KMS-11 (cell line): ENCODE measurements at regions not wholly inside any gene's neighbourhood (a gene's known extent, or its start where the extent isn't known, plus 50 kb on each side); places are given as distances from the start of the nearest gene placed in this dataset.

ENCODE experiments used
- H2AFZ ChIP-seq: fragments of 200-600 bp; sonication (generic); 2 replicates; pipeline ENCODE4 v1.6.1; 2016; ENCODE audit warnings: antibody characterized with exemption, mixed run types, low read depth
- H3K27ac ChIP-seq: fragments of 200-600 bp; sonication (generic); 2 replicates; pipeline ENCODE4 v1.6.1; 2016; ENCODE audit warnings: mild to moderate bottlenecking, mixed run types
- H3K27me3 ChIP-seq: fragments of 200-600 bp; sonication (generic); 2 replicates; pipeline ENCODE4 v1.6.1; 2017; ENCODE audit warnings: mild to moderate bottlenecking, low read depth, mixed run types, moderate library complexity; ENCODE audit not compliant: insufficient read depth
- H3K36me3 ChIP-seq: fragments of 200-600 bp; sonication (generic); 2 replicates; pipeline ENCODE4 v1.6.1; 2017; ENCODE audit warnings: mild to moderate bottlenecking, mixed run types; ENCODE audit not compliant: insufficient read depth
- H3K4me1 ChIP-seq: fragments of 200-600 bp; sonication (generic); 2 replicates; pipeline ENCODE4 v1.6.1; 2016; ENCODE audit warnings: mild to moderate bottlenecking, low read depth, mixed run types; ENCODE audit not compliant: poor library complexity, severe bottlenecking
- H3K4me2 ChIP-seq: fragments of 200-600 bp; sonication (generic); 2 replicates; pipeline ENCODE4 v1.7.0; 2016; ENCODE audit warnings: mild to moderate bottlenecking, mixed run types
- H3K4me3 ChIP-seq: fragments of 200-600 bp; sonication (generic); IDR thresholded peaks from 2 replicates; pipeline ENCODE4 v1.6.1; 2017; ENCODE audit warnings: low read depth, low read length, mixed read lengths; ENCODE audit not compliant: insufficient read depth
- H3K79me2 ChIP-seq: fragments of 200-600 bp; sonication (generic); 2 replicates; pipeline ENCODE4 v1.6.1; 2016; ENCODE audit warnings: low read depth, mixed run types; ENCODE audit not compliant: insufficient read depth
- H3K9ac ChIP-seq: fragments of 200-600 bp; sonication (generic); 2 replicates; pipeline ENCODE4 v1.6.1; 2016; ENCODE audit warnings: mild to moderate bottlenecking, mixed run types
- H4K20me1 ChIP-seq: fragments of 200-600 bp; sonication (generic); 2 replicates; pipeline ENCODE4 v1.6.1; 2016; ENCODE audit warnings: mild to moderate bottlenecking, mixed run types; ENCODE audit not compliant: insufficient read depth
- CTCF ChIP-seq: fragments of 200-600 bp; sonication (generic); conservative IDR thresholded peaks from 2 replicates; pipeline ENCODE4 v1.6.1; 2017; ENCODE audit warnings: low read depth, mild to moderate bottlenecking, antibody characterized with exemption, low read length, moderate library complexity, mixed read lengths

- Histone ChIP-seq H3K4me3 (no peak overlapping the region), H3K9ac (no peak overlapping the region), H3K4me1 (no peaks in the 10 kb centered on the region), H3K27me3 (no peaks in the 10 kb centered on the region), H3K79me2 (no peaks in the 10 kb centered on the region), H4K20me1 (no peaks in the 10 kb centered on the region), H3K4me2 (no peak overlapping the region), H3K36me3 (no peaks in the 10 kb centered on the region), H3K27ac (no peak overlapping the region), H2AFZ (no peak overlapping the region)
- TF ChIP-seq CTCF, result no peak
Measured at GRCh38 chr21:28280611-28281010, 712.1 kb downstream of the LTN1 start.

GRCh38 chr21:28277324-28277723, 715.4 kb downstream of the LTN1 start:
- TF ChIP-seq CTCF, result no peak
- H3K4me1 ChIP-seq, result no peaks in the 10 kb centered on the region
- no peaks in the 10 kb centered on the region for H3K79me2 ChIP-seq
- H2AFZ ChIP-seq, result no peak overlapping the region
- H3K4me2 ChIP-seq, result no peak overlapping the region
- H3K27me3 ChIP-seq, result no peaks in the 10 kb centered on the region
- H3K9ac ChIP-seq, result no peak overlapping the region
- H4K20me1 ChIP-seq, result no peaks in the 10 kb centered on the region
- H3K27ac ChIP-seq, result no peak overlapping the region
- no peaks in the 10 kb centered on the region for H3K36me3 ChIP-seq
- no peak overlapping the region for H3K4me3 ChIP-seq

- Histone ChIP-seq H2AFZ (no peak overlapping the region), H3K4me1 (no peaks in the 10 kb centered on the region), H4K20me1 (no peaks in the 10 kb centered on the region), H3K36me3 (no peaks in the 10 kb centered on the region), H3K27ac (no peak overlapping the region), H3K27me3 (no peaks in the 10 kb centered on the region), H3K9ac (no peak overlapping the region), H3K4me3 (no peak overlapping the region), H3K4me2 (no peak overlapping the region), H3K79me2 (no peaks in the 10 kb centered on the region)
- TF ChIP-seq CTCF, result no peak
Measured at GRCh38 chr21:28272272-28272992, 720.2 kb downstream of the LTN1 start.

GRCh38 chr21:28269173-28269572, 723.5 kb downstream of the LTN1 start:
- Histone ChIP-seq H3K27ac (no peak overlapping the region), H3K36me3 (no peaks in the 10 kb centered on the region), H2AFZ (no peak overlapping the region), H4K20me1 (no peaks in the 10 kb centered on the region), H3K9ac (no peak overlapping the region), H3K79me2 (no peaks in the 10 kb centered on the region), H3K4me3 (no peak overlapping the region), H3K4me1 (no peaks in the 10 kb centered on the region), H3K27me3 (no peaks in the 10 kb centered on the region), H3K4me2 (no peak overlapping the region)
- TF ChIP-seq CTCF, result no peak
